ENCODE measurements at regions not wholly inside any gene's neighbourhood (a gene's known extent, or its start where the extent isn't known, plus 50 kb on each side); places are given as distances from the start of the nearest gene placed in this dataset.
"Not testable (repeated sequence)": the region's sequence is repeated elsewhere in the genome, so short reads cannot be mapped to it uniquely, and the experiment has no call there.

- no peak for DNase-seq
Observed at GRCh38 chr1:78298349-78298748, 192.4 kb upstream of the PTGFR start.

- no peak for DNase-seq
Observed at GRCh38 chr1:78301141-78301540, 189.6 kb upstream of the PTGFR start.

GRCh38 chr1:78303620-78304019 lies 187.2 kb upstream of the PTGFR start:
- DNase-seq, result no peak

GRCh38 chr1:78304341-78304740 lies 186.4 kb upstream of the PTGFR start:
- no peak for DNase-seq

GRCh38 chr1:78304761-78305160 lies 186.0 kb upstream of the PTGFR start:
- no peak for DNase-seq

GRCh38 chr1:78310261-78310660 lies 180.5 kb upstream of the PTGFR start:
- not testable (repeated sequence) for DNase-seq

- no peak for DNase-seq
Observed at GRCh38 chr1:78318011-78318410, 172.8 kb upstream of the PTGFR start.

- DNase-seq, result no peak
Observed at GRCh38 chr1:78319603-78320002, 171.2 kb upstream of the PTGFR start.

GRCh38 chr1:78322928-78323680 lies 167.7 kb upstream of the PTGFR start:
- DNase-seq, result no peak

GRCh38 chr1:78325293-78325692 lies 165.5 kb upstream of the PTGFR start:
- DNase-seq, result no peak

GRCh38 chr1:78329475-78329874 lies 161.3 kb upstream of the PTGFR start:
- no peak for DNase-seq

- DNase-seq, result no peak
Observed at GRCh38 chr1:78331799-78332198, 159.0 kb upstream of the PTGFR start.

- peak; percentile 3 to 17 (median 7) for DNase-seq
Observed at GRCh38 chr1:78333502-78333901, 157.3 kb upstream of the PTGFR start.

GRCh38 chr1:78334114-78334513 lies 156.7 kb upstream of the PTGFR start:
- DNase-seq, result no peak

GRCh38 chr1:78334952-78335351 lies 155.8 kb upstream of the PTGFR start:
- DNase-seq, result no peak

- DNase-seq, result not testable (repeated sequence)
Observed at GRCh38 chr1:78336751-78337150, 154.0 kb upstream of the PTGFR start.

GRCh38 chr1:78339490-78339889 lies 151.3 kb upstream of the PTGFR start:
- no peak for DNase-seq

- peak in 2 of 4 experiments; percentile 4 to 15 for DNase-seq
Observed at GRCh38 chr1:78340006-78340405, 150.8 kb upstream of the PTGFR start.

- DNase-seq, result no peak
Observed at GRCh38 chr1:78348496-78349284, 142.1 kb upstream of the PTGFR start.

GRCh38 chr1:78351551-78352216 lies 139.1 kb upstream of the PTGFR start:
- no peak for DNase-seq

- no peak for DNase-seq
Observed at GRCh38 chr1:78355656-78356055, 135.1 kb upstream of the PTGFR start.

- DNase-seq, result no peak
Observed at GRCh38 chr1:78358165-78358564, 132.6 kb upstream of the PTGFR start.

- DNase-seq, result no peak
Observed at GRCh38 chr1:78359666-78360065, 131.1 kb upstream of the PTGFR start.

- DNase-seq, result no peak
Observed at GRCh38 chr1:78360584-78360983, 130.2 kb upstream of the PTGFR start.
